ENCODE measurements at regions not wholly inside any gene's neighbourhood (a gene's known extent, or its start where the extent isn't known, plus 50 kb on each side); places are given as distances from the start of the nearest gene placed in this dataset.
"Not testable (repeated sequence)": the region's sequence is repeated elsewhere in the genome, so short reads cannot be mapped to it uniquely, and the experiment has no call there.

GRCh38 chr10:60476451-60476850 is 86.8 kb upstream of the ANK3 start:
- no peak for DNase-seq (ENCODE audit: low read depth)
- TF ChIP-seq, protein P1, sequence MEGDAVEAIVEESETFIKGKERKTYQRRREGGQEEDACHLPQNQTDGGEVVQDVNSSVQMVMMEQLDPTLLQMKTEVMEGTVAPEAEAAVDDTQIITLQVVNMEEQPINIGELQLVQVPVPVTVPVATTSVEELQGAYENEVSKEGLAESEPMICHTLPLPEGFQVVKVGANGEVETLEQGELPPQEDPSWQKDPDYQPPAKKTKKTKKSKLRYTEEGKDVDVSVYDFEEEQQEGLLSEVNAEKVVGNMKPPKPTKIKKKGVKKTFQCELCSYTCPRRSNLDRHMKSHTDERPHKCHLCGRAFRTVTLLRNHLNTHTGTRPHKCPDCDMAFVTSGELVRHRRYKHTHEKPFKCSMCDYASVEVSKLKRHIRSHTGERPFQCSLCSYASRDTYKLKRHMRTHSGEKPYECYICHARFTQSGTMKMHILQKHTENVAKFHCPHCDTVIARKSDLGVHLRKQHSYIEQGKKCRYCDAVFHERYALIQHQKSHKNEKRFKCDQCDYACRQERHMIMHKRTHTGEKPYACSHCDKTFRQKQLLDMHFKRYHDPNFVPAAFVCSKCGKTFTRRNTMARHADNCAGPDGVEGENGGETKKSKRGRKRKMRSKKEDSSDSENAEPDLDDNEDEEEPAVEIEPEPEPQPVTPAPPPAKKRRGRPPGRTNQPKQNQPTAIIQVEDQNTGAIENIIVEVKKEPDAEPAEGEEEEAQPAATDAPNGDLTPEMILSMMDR (IDR thresholded peaks at IDR 0.05; ENCODE audit: insufficient read depth, low read depth, low read length, missing control alignments): no peak
- H3K4me3 ChIP-seq (ENCODE audit: low read length): no peak overlapping the region

GRCh38 chr10:60473557-60473956 is 83.9 kb upstream of the ANK3 start:
- TF ChIP-seq, protein P1 (IDR thresholded peaks at IDR 0.05; ENCODE audit: insufficient read depth, low read depth, low read length, missing control alignments): no peak
- peak; percentile 87 for DNase-seq (ENCODE audit: low read depth)
- H3K4me3 ChIP-seq (ENCODE audit: low read length): no peak overlapping the region

GRCh38 chr10:60470091-60470490 is 80.4 kb upstream of the ANK3 start:
- DNase-seq (ENCODE audit: low read depth): no peak
- TF ChIP-seq, protein P1 (IDR thresholded peaks at IDR 0.05; ENCODE audit: insufficient read depth, low read depth, low read length, missing control alignments): no peak
- H3K4me3 ChIP-seq (ENCODE audit: low read length): no peak overlapping the region

DNA sequence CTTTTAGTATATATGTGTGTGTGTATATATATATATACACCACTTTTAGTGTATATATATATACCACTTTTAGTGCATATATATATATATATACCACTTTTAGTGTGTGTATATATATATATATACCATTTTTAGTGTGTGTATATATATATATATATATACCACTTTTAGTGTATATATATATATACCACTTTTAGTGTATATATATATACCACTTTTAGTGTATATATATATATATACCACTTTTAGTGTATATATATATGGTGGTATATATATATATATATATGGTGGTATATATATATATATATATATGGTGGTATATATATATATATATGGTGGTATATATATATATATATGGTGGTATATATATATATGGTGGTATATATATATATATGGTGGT is 79.5 kb upstream of the ANK3 start:
- not testable (repeated sequence) for DNase-seq (ENCODE audit: low read depth); H3K4me3 ChIP-seq (ENCODE audit: low read length)

DNA sequence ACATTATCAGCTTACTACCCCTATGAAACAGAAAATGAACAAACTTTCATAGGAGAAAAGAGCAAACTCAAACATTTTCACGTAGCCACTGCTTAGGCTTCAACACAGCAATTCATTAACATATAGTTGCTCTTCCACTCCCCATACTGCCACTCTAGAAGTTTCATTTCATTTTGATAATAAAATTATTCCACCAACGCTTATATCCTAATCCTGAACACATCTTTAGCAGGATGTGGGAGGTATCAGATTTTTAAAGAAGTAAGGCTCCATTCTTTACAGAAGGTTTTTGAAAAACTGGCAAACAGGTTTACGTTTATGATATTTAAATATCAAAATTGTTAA is 77.5 kb upstream of the ANK3 start:
- TF ChIP-seq, protein P1 (IDR thresholded peaks at IDR 0.05; ENCODE audit: insufficient read depth, low read depth, low read length, missing control alignments): no peak
- no peak for DNase-seq (ENCODE audit: low read depth)
- no peak overlapping the region for H3K4me3 ChIP-seq (ENCODE audit: low read length)

GRCh38 chr10:60466267-60467201 is 76.9 kb upstream of the ANK3 start:
- TF ChIP-seq, protein P1 (IDR thresholded peaks at IDR 0.05; ENCODE audit: insufficient read depth, low read depth, low read length, missing control alignments): peak; percentile 21
- no peak overlapping the region for H3K4me3 ChIP-seq (ENCODE audit: low read length)
- peak; percentile 14 for DNase-seq (ENCODE audit: low read depth)

GRCh38 chr10:60465801-60466200 is 76.1 kb upstream of the ANK3 start:
- peak; percentile 72 for DNase-seq (ENCODE audit: low read depth)
- TF ChIP-seq, protein P1 (IDR thresholded peaks at IDR 0.05; ENCODE audit: insufficient read depth, low read depth, low read length, missing control alignments): no peak
- no peak overlapping the region for H3K4me3 ChIP-seq (ENCODE audit: low read length)

Measured in epithelial cell of esophagus (primary cell).